Heart left ventricle (tissue), 13 donors: ENCODE measurements at regions not wholly inside any gene's neighbourhood (a gene's known extent, or its start where the extent isn't known, plus 50 kb on each side); places are given as distances from the start of the nearest gene placed in this dataset.
"Not testable (repeated sequence)": the region's sequence is repeated elsewhere in the genome, so short reads cannot be mapped to it uniquely, and the experiment has no call there.

Source experiments
- POLR2A ChIP-seq, 2 donors: fragments of 450-650 bp; IDR thresholded peaks; one replicate each; pipeline ENCODE4 v1.6.1; 2017; ENCODE audit warnings: antibody characterized with exemption in 2 of 2, mild to moderate bottlenecking in 2 of 2, moderate library complexity in 2 of 2
- TF ChIP-seq, protein P1 (sequence below), 12 donors: fragments of 200-600 bp; sonication (generic) in 4 of 12; IDR thresholded peaks; one replicate each; pipeline versions ENCODE4 v1.5.0 to v1.8.0; 2018 to 2022; ENCODE audit warnings: antibody characterized with exemption in 12 of 12, mild to moderate bottlenecking in 5 of 12
- donor health status: ischemic (EF 13 %, LVEDD 7.1; RV severe dilation, severe dysfunction).
- donor health status: DM: no; HTN: yes; CAD: no.
- donor health status: DM: no; HTN: no; CAD: no.
- donor health status: ischemic (EF 25% LVEDD 6.9; RV normal size, moderate dysfunction).
- donor health status: ischemic (EF 25% LVEDD 5.7; RV mildly dilated, moderate dysfunction).
- donor health status: ischemic (EF 35%, LVEDD 5.7; RV mildly dilated, moderate dysfunction).
- donor health status: nonischemic (EF 11% LVEDD 7.7; RV severe dilation, severe dysfunction).
- donor health status: DM: yes; HTN: yes; CAD: no.
- donor health status: PGD.
- donor health status: ischemic (EF 29% LVEDD 5.4; RV normal size, mild dysfunction).
- donor health status: nonischemic (EF 23%, LVEDD 6.1; RV moderate dilation, normal function).

DNA sequence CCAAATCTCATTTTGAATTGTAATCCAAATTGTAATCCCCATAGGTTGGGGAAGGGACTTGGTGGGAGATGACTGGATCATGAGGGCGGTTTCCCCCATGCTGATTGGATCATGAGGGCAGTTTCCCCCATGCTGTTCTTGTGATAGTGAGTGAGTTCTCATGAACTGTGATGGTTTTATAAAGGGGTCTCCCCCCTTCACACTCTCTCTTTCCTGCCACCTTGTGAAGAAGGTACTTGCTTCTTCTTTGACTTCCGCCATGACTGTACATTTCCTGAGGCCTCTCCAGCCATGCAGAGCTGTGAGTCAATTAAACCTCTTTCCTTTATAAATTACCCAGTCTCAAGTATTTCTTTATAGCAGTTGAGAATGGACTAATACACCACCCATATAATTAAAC lies 68.4 kb downstream of the NFKBIZ start:
- TF ChIP-seq, protein P1, sequence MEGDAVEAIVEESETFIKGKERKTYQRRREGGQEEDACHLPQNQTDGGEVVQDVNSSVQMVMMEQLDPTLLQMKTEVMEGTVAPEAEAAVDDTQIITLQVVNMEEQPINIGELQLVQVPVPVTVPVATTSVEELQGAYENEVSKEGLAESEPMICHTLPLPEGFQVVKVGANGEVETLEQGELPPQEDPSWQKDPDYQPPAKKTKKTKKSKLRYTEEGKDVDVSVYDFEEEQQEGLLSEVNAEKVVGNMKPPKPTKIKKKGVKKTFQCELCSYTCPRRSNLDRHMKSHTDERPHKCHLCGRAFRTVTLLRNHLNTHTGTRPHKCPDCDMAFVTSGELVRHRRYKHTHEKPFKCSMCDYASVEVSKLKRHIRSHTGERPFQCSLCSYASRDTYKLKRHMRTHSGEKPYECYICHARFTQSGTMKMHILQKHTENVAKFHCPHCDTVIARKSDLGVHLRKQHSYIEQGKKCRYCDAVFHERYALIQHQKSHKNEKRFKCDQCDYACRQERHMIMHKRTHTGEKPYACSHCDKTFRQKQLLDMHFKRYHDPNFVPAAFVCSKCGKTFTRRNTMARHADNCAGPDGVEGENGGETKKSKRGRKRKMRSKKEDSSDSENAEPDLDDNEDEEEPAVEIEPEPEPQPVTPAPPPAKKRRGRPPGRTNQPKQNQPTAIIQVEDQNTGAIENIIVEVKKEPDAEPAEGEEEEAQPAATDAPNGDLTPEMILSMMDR (IDR thresholded peaks at IDR 0.05): not testable (repeated sequence)
- TF ChIP-seq POLR2A (IDR thresholded peaks at IDR 0.05): not testable (repeated sequence)
